Prostate gland (tissue), 2 donors: ENCODE measurements at regions not wholly inside any gene's neighbourhood (a gene's known extent, or its start where the extent isn't known, plus 50 kb on each side); places are given as distances from the start of the nearest gene placed in this dataset.

Experiments
- POLR2A ChIP-seq: fragments of 450-650 bp; IDR thresholded peaks from one replicate; pipeline ENCODE4 v1.6.1; 2016; ENCODE audit warnings: antibody characterized with exemption, mild to moderate bottlenecking
- POLR2AphosphoS5 ChIP-seq: sonication (generic); formaldehyde crosslinking; IDR thresholded peaks from one replicate; pipeline ENCODE4 v1.6.1; 2017; ENCODE audit warnings: antibody characterized with exemption
- TF ChIP-seq, protein P1 (sequence below), 4 experiments: fragments of 200-600 bp in 2 of 4; fragments of 450-650 bp in 2 of 4; sonication (generic) in 2 of 4; IDR thresholded peaks; 1 replicate in 3 of 4; 2 replicates in 1 of 4; pipeline ENCODE4 v1.5.1; 2016 to 2019; ENCODE audit warnings: antibody characterized with exemption in 4 of 4, mild to moderate bottlenecking in 2 of 4, moderate library complexity in 2 of 4

DNA sequence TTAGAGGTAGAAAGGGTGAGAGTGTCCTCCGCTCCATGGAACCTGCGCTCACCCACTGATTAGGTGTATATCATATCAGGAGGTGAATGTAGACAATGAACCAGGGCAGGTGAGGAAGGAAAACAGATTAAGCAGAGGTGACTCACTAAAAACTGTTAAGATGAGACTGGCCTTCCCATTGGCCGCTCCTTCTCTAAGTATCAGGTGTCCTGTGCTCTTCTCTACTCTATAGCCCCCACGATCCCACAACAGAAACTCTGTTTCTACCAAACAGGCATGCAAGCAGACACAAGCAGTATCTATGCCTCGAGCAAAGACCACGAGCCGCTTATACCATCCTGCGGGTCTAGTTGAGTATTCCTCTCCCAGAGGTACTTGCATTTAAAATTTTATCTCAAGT, 103.1 kb downstream of the SNX19 start:
- TF ChIP-seq, protein P1, sequence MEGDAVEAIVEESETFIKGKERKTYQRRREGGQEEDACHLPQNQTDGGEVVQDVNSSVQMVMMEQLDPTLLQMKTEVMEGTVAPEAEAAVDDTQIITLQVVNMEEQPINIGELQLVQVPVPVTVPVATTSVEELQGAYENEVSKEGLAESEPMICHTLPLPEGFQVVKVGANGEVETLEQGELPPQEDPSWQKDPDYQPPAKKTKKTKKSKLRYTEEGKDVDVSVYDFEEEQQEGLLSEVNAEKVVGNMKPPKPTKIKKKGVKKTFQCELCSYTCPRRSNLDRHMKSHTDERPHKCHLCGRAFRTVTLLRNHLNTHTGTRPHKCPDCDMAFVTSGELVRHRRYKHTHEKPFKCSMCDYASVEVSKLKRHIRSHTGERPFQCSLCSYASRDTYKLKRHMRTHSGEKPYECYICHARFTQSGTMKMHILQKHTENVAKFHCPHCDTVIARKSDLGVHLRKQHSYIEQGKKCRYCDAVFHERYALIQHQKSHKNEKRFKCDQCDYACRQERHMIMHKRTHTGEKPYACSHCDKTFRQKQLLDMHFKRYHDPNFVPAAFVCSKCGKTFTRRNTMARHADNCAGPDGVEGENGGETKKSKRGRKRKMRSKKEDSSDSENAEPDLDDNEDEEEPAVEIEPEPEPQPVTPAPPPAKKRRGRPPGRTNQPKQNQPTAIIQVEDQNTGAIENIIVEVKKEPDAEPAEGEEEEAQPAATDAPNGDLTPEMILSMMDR (IDR thresholded peaks at IDR 0.05), result no peak
- no peak for TF ChIP-seq POLR2A
- TF ChIP-seq POLR2AphosphoS5, result no peak
